Heart right ventricle (tissue), 16 donors: ENCODE measurements at regions not wholly inside any gene's neighbourhood (a gene's known extent, or its start where the extent isn't known, plus 50 kb on each side); places are given as distances from the start of the nearest gene placed in this dataset.

Source experiments
- ATAC-seq, 8 donors: fragments of 200-7000 bp; cut with Tn5 transposase; one replicate each; pipeline ENCODE4 v1.9.1; 2020; ENCODE audit warnings: mild to moderate bottlenecking in 8 of 8, moderate library complexity in 8 of 8, moderate number of reproducible peaks in 1 of 8
- DNase-seq, 2 donors: peaks; one replicate each; pipeline ENCODE4 v3.0.0-alpha.2; 2020
- H3K27ac ChIP-seq, 10 donors: fragments of 200-600 bp; sonication (generic) in 2 of 10; one replicate each; pipeline versions ENCODE4 v1.5.0 to v1.8.0; 2020 to 2022; ENCODE audit warnings: mild to moderate bottlenecking in 3 of 10
- H3K27me3 ChIP-seq, 7 donors: fragments of 200-600 bp; one replicate each; pipeline ENCODE4 v1.8.0; 2021 to 2022; ENCODE audit warnings: mild to moderate bottlenecking in 2 of 7
- H3K36me3 ChIP-seq, 9 donors: fragments of 200-600 bp; sonication (generic) in 1 of 9; one replicate each; pipeline versions ENCODE4 v1.5.0 to v1.8.0; 2020 to 2022; ENCODE audit warnings: mild to moderate bottlenecking in 2 of 9
- H3K4me1 ChIP-seq, 9 donors: fragments of 200-600 bp; sonication (generic) in 1 of 9; one replicate each; pipeline versions ENCODE4 v1.5.0 to v1.8.0; 2020 to 2022; ENCODE audit warnings: mild to moderate bottlenecking in 4 of 9
- H3K4me3 ChIP-seq, 10 donors: fragments of 200-600 bp; sonication (generic) in 2 of 10; one replicate each; pipeline versions ENCODE4 v1.5.0 to v1.8.0; 2020 to 2022; ENCODE audit warnings: mild to moderate bottlenecking in 7 of 10, moderate library complexity in 2 of 10
- H3K9me3 ChIP-seq, 11 donors: fragments of 200-600 bp in 10 of 11; sonication (generic) in 2 of 11; one replicate each; pipeline versions ENCODE4 v1.5.0 to v1.8.0; 2013 to 2022; ENCODE audit warnings: mild to moderate bottlenecking in 2 of 11, control low read depth in 1 of 11, moderate library complexity in 1 of 11
- CTCF ChIP-seq, 9 donors: fragments of 200-600 bp; sonication (generic) in 2 of 9; IDR thresholded peaks; one replicate each; pipeline versions ENCODE4 v1.5.0 to v1.8.0; 2021 to 2022; ENCODE audit warnings: antibody characterized with exemption in 9 of 9, mild to moderate bottlenecking in 5 of 9, moderate library complexity in 1 of 9
- WGBS, 2 donors: extraction: QIAGEN DNeasy Blood & Tissue Kit; methylation state at CpG; one replicate each; pipeline ENCODE4 v1.1.7; 2013; ENCODE audit warnings: inconsistent platforms in 1 of 2; 5-methylcytosine and 5-hydroxymethylcytosine counted together
- intact Hi-C, 10 donors: fragments of 100-400 bp; cut with DNase I; formaldehyde crosslinking; loops; one replicate each; pipeline versions ENCODE4 v1.11.1 to v1.14.2; 2022
- donor health status: Arrhythmogenic right ventricular cardiomyopathy.
- donor health status: ischemic (EF 13 %, LVEDD 7.1; RV severe dilation, severe dysfunction).
- donor health status: healthy with polysubstance abuse.
- donor health status: DM: no; HTN: yes; CAD: no.
- donor health status: DM: no; HTN: no; CAD: no.
- donor health status: ischemic (EF 25% LVEDD 6.9; RV normal size, moderate dysfunction).
- donor health status: ischemic (EF 25% LVEDD 5.7; RV mildly dilated, moderate dysfunction).
- donor health status: healthy.
- donor health status: DM: yes; HTN: yes; CAD: no.
- donor health status: Ischemic cardiomyopathy.
- donor health status: ischemic (EF 35%, LVEDD 5.7; RV mildly dilated, moderate dysfunction).
- donor health status: nonischemic (EF 11% LVEDD 7.7; RV severe dilation, severe dysfunction).
- donor health status: DM: yes; HTN: yes; CAD: no.
- donor health status: PGD.
- donor health status: ischemic (EF 29% LVEDD 5.4; RV normal size, mild dysfunction).
- donor health status: nonischemic (EF 23%, LVEDD 6.1; RV moderate dilation, normal function).

- Histone ChIP-seq H3K36me3 (no peaks in the 10 kb centered on the region), H3K27ac (no peak overlapping the region), H3K4me3 (no peak overlapping the region), H3K27me3 (no peaks in the 10 kb centered on the region), H3K9me3 (no peaks in the 10 kb centered on the region), H3K4me1 (no peaks in the 10 kb centered on the region)
- ATAC-seq (no peak), DNase-seq (no peak)
- intact Hi-C loops, result no loop called here
- TF ChIP-seq CTCF (IDR thresholded peaks at IDR 0.05), result no peak
- 87 to 90% methylated on average over 4 of the region's 4 CpGs for WGBS, 2 donors
Measured at GRCh38 chr20:48419173-48419572, 408.6 kb downstream of the PREX1 start.

- Histone ChIP-seq H3K36me3 (no peaks in the 10 kb centered on the region), H3K9me3 (no peaks in the 10 kb centered on the region), H3K4me1 (peaks cover 0 to 3% (median 0%) of the 10 kb centered on the region in 9 donors), H3K4me3 (no peak overlapping the region), H3K27me3 (peaks cover 0 to 10% (median 0%) of the 10 kb centered on the region in 7 donors), H3K27ac (no peak overlapping the region)
- ATAC-seq (no peak), DNase-seq (no peak)
- 77 to 91% methylated on average over 5 of the region's 5 CpGs for WGBS, 2 donors
- TF ChIP-seq CTCF (IDR thresholded peaks at IDR 0.05), result no peak
- intact Hi-C loops, result no loop called here
Measured at GRCh38 chr20:48416002-48416401, 411.8 kb downstream of the PREX1 start.

GRCh38 chr20:48414786-48415185 lies 413.0 kb downstream of the PREX1 start:
- no peaks in the 10 kb centered on the region for H3K36me3 ChIP-seq
- DNase-seq (no peak), ATAC-seq (no peak)
- H3K4me3 ChIP-seq, result no peak overlapping the region
- WGBS, 2 donors, result 42 to 69% methylated on average over 1 of the region's 1 CpG
- TF ChIP-seq CTCF (IDR thresholded peaks at IDR 0.05), result no peak
- peaks cover 0 to 3% (median 0%) of the 10 kb centered on the region in 9 donors for H3K4me1 ChIP-seq
- H3K9me3 ChIP-seq, result no peaks in the 10 kb centered on the region
- intact Hi-C loops, result no loop called here
- peaks cover 0 to 10% (median 0%) of the 10 kb centered on the region in 7 donors for H3K27me3 ChIP-seq
- no peak overlapping the region for H3K27ac ChIP-seq

GRCh38 chr20:48411919-48412522 lies 415.8 kb downstream of the PREX1 start:
- Histone ChIP-seq H3K27ac (no peak overlapping the region), H3K36me3 (no peaks in the 10 kb centered on the region), H3K4me1 (peaks cover 0 to 3% (median 0%) of the 10 kb centered on the region in 9 donors), H3K9me3 (no peaks in the 10 kb centered on the region), H3K4me3 (no peak overlapping the region), H3K27me3 (peaks cover 0 to 11% (median 0%) of the 10 kb centered on the region in 7 donors)
- ATAC-seq (no peak), DNase-seq (no peak)
- 81 to 82% methylated on average over 6 of the region's 6 CpGs for WGBS, 2 donors
- TF ChIP-seq CTCF (IDR thresholded peaks at IDR 0.05), result no peak
- intact Hi-C loops, result no loop called here
